Transverse colon (tissue), 4 donors: ENCODE measurements at regions not wholly inside any gene's neighbourhood (a gene's known extent, or its start where the extent isn't known, plus 50 kb on each side); places are given as distances from the start of the nearest gene placed in this dataset.

ENCODE experiments used
- DNase-seq: peaks from one replicate; pipeline ENCODE4 v3.0.0-alpha.2; 2019
- H3K27ac ChIP-seq, 4 donors: fragments of 200-600 bp; sonication (generic); 2 replicates each; pipeline ENCODE4 v1.5.1; 2016 to 2018; ENCODE audit warnings: inconsistent platforms in 4 of 4
- H3K27me3 ChIP-seq: fragments of 200-600 bp; sonication (generic); 2 replicates; pipeline ENCODE4 v1.5.1; 2017; ENCODE audit warnings: inconsistent platforms
- H3K36me3 ChIP-seq, 4 donors: fragments of 200-600 bp; sonication (generic); 2 replicates each; pipeline ENCODE4 v1.5.1; 2017 to 2019; ENCODE audit warnings: inconsistent platforms in 4 of 4
- H3K4me1 ChIP-seq, 4 donors: fragments of 200-600 bp; sonication (generic); 2 replicates each; pipeline ENCODE4 v1.5.1; 2017 to 2020; ENCODE audit warnings: inconsistent platforms in 4 of 4
- H3K4me3 ChIP-seq, 4 donors: fragments of 200-600 bp; sonication (generic); 1 replicate in 1 of 4; 2 replicates in 3 of 4; pipeline versions ENCODE4 v1.5.1 to v1.6.1; 2017 to 2019; ENCODE audit warnings: inconsistent platforms in 4 of 4
- H3K9me3 ChIP-seq, 2 donors: fragments of 200-600 bp; sonication (generic); 2 replicates each; pipeline ENCODE4 v1.5.1; 2017 to 2019; ENCODE audit warnings: inconsistent platforms in 2 of 2
- CTCF ChIP-seq, 5 experiments: fragments of 200-600 bp in 3 of 5; fragments of 450-650 bp in 2 of 5; sonication (generic) in 3 of 5; IDR thresholded peaks; 1 replicate in 2 of 5; 2 replicates in 3 of 5; pipeline ENCODE4 v1.5.1; 2016 to 2017; ENCODE audit warnings: antibody characterized with exemption in 5 of 5, inconsistent platforms in 3 of 5, mild to moderate bottlenecking in 2 of 5, moderate library complexity in 1 of 5
- EP300 ChIP-seq: sonication (generic); formaldehyde crosslinking; IDR thresholded peaks from one replicate; pipeline ENCODE4 v1.6.1; 2017; ENCODE audit warnings: antibody characterized with exemption, low read depth
- POLR2A ChIP-seq: fragments of 450-650 bp; IDR thresholded peaks from one replicate; pipeline ENCODE4 v1.6.1; 2016; ENCODE audit warnings: antibody characterized with exemption, mild to moderate bottlenecking, moderate library complexity
- POLR2AphosphoS5 ChIP-seq, 3 donors: sonication (generic); formaldehyde crosslinking; IDR thresholded peaks; one replicate each; pipeline ENCODE4 v1.6.1; 2016; ENCODE audit warnings: antibody characterized with exemption in 3 of 3
- WGBS, 2 donors: methylation state at CpG; one replicate each; pipeline ENCODE4 v1.1.5; 2018; ENCODE audit warnings: low coverage in 1 of 2; 5-methylcytosine and 5-hydroxymethylcytosine counted together
- in situ Hi-C, 4 donors: fragments of 200-750 bp; cut with MboI; loops; one replicate each; pipeline versions ENCODE4 v1.15.0 to v1.15.1; 2017; ENCODE audit warnings: low sequenced_read_pairs in 3 of 4, low pct_ligation_motif_present in 1 of 4, low pct_unique_long_range_greater_than_20kb in 1 of 4
- intact Hi-C: fragments of 100-400 bp; cut with DNase I; formaldehyde crosslinking; loops from one replicate; pipeline ENCODE4 v1.15.1; 2023; ENCODE audit warnings: low total_unique reads

- peaks cover 10 to 20% of the 10 kb centered on the region in 2 donors for H3K9me3 ChIP-seq
- intact Hi-C loops (loop anchor here (5.0 kb wide), 1 partner anchor 1970 kb away; no protein-coding TSS in a partner anchor), in situ Hi-C loops (no loop called here)
- WGBS, 2 donors = 66 to 82% methylated on average over 4 to 14 of the region's 16 CpGs
- no peaks in the 10 kb centered on the region for H3K27me3 ChIP-seq
- no peak overlapping the region for H3K27ac ChIP-seq
- DNase-seq = no peak
- no peaks in the 10 kb centered on the region for H3K4me1 ChIP-seq
- TF ChIP-seq POLR2A = no peak
- no peak for TF ChIP-seq POLR2AphosphoS5 (IDR thresholded peaks at IDR 0.05)
- TF ChIP-seq EP300 = no peak
- no peak for TF ChIP-seq CTCF (IDR thresholded peaks at IDR 0.05)
- H3K36me3 ChIP-seq = no peaks in the 10 kb centered on the region
- no peak overlapping the region for H3K4me3 ChIP-seq
Observed at GRCh38 chr13:18962168-18962734, 219.4 kb downstream of the TUBA3C start.

GRCh38 chr13:18961383-18962117 is 220.1 kb downstream of the TUBA3C start:
- Histone ChIP-seq H3K27me3 (no peaks in the 10 kb centered on the region), H3K9me3 (peaks cover 10 to 20% of the 10 kb centered on the region in 2 donors), H3K4me3 (no peak overlapping the region), H3K27ac (no peak overlapping the region), H3K36me3 (no peaks in the 10 kb centered on the region), H3K4me1 (no peaks in the 10 kb centered on the region)
- no peak for TF ChIP-seq POLR2AphosphoS5 (IDR thresholded peaks at IDR 0.05)
- TF ChIP-seq EP300 = no peak
- no peak for TF ChIP-seq POLR2A
- no peak for TF ChIP-seq CTCF (IDR thresholded peaks at IDR 0.05)
- DNase-seq = no peak
- 52% methylated on average over 4 of the region's 4 CpGs; no CpG with 5 or more reads in 1 of the 2 donors for WGBS, 2 donors
- in situ Hi-C loops (no loop called here), intact Hi-C loops (loop anchor here (5.0 kb wide), 1 partner anchor 1971 kb away; no protein-coding TSS in a partner anchor)

- TF ChIP-seq EP300 (no peak), POLR2AphosphoS5 (IDR thresholded peaks at IDR 0.05) (no peak), CTCF (IDR thresholded peaks at IDR 0.05) (no peak), POLR2A (no peak)
- DNase-seq = no peak
- Histone ChIP-seq H3K27me3 (no peaks in the 10 kb centered on the region), H3K4me3 (no peak overlapping the region), H3K4me1 (no peaks in the 10 kb centered on the region), H3K27ac (no peak overlapping the region), H3K9me3 (peaks cover 10 to 20% of the 10 kb centered on the region in 2 donors), H3K36me3 (no peaks in the 10 kb centered on the region)
- 67% methylated on average over 5 of the region's 5 CpGs; no CpG with 5 or more reads in 1 of the 2 donors for WGBS, 2 donors
- intact Hi-C loops (loop anchor here (5.0 kb wide), 1 partner anchor 1972 kb away; no protein-coding TSS in a partner anchor), in situ Hi-C loops (no loop called here)
Observed at GRCh38 chr13:18960637-18961227, 220.9 kb downstream of the TUBA3C start.

- no peak for DNase-seq
- 70% methylated on average over 6 of the region's 6 CpGs; no CpG with 5 or more reads in 1 of the 2 donors for whole genome bisulfite sequencing, 2 donors
- Histone ChIP-seq H3K27ac (no peak overlapping the region), H3K27me3 (no peaks in the 10 kb centered on the region), H3K9me3 (peaks cover 10 to 20% of the 10 kb centered on the region in 2 donors), H3K4me1 (no peaks in the 10 kb centered on the region), H3K4me3 (no peak overlapping the region), H3K36me3 (no peaks in the 10 kb centered on the region)
- in situ Hi-C loops = no loop called here
- intact Hi-C loops = loop anchor here (5.0 kb wide), 1 partner anchor 1972 kb away; no protein-coding TSS in a partner anchor
- TF ChIP-seq POLR2AphosphoS5 (IDR thresholded peaks at IDR 0.05) (no peak), EP300 (no peak), POLR2A (no peak), CTCF (IDR thresholded peaks at IDR 0.05) (no peak)
Observed at GRCh38 chr13:18959996-18960395, 221.6 kb downstream of the TUBA3C start.
